ENCODE measurements at regions not wholly inside any gene's neighbourhood (a gene's known extent, or its start where the extent isn't known, plus 50 kb on each side); places are given as distances from the start of the nearest gene placed in this dataset.

DNA sequence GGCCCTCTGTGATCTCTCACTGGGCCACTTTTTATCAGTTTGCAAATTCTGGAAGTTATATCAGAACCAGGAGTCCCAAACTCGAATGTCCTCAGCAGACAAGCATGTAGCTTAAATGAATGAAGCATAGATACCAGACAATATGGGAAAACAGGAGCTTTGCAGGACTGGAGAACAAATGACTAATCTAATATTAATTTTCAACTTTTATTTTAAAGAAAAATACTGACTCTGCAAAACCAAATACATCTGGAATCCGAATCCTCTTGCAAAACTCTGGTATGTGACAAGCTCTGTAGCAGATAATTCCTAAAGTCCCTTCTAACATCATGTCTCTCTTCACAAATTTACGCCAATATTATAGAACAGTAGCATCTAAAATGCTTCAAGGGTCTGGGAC lies 427.4 kb downstream of the TTLL7 start:
- no peak for DNase-seq

DNA sequence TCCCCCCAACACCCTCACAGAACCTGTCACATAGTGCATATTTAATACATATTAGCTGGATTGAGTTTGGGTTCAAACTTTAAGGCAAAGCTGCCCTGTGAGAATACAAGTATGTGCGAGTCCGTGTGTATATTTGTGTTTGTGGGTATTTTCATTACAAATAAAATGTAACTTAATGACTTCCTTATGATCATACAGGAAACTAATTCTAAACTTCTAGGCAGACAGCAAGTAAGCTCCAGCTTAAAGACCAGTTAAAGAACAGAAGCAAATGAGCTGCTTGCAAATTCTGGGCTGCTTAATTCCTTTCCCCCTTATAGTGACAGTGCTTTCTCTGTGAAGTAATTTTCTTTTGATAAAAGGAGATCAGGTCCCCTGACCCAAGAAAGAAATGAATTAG lies 437.6 kb downstream of the TTLL7 start:
- no peak for DNase-seq

DNA sequence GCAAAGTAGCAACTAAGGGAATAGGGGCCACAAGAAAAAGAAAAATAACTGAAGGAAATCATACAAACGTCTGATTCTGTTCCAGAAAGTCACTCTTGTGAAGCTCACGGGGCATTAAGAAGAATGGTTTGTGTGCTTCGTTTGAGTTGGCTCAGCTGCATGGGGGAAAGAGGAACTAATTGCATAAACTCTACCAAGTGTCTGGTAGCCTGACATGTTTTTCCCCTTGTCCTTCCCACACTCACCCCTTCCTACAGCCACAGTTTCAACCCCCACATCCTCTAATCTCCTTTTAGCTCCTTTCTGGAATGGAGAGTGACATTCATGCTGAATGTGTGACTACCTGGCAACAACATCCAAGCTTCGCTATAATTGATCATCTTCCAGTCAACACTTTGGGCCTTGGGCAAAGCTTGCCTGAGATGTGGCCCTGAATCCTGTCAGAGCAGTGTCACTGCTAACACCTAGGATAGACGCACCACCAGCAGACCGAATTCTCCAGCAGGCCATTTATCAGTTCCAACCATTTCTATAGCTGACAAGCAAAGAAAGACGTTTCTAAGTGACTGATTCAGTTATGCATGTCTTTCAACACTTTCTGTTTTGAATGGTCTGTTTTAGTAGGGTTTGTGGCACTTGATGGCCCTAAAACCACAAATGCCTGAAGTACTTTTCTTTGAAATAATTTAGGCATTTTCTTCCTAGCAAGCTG lies 439.6 kb downstream of the TTLL7 start:
- DNase-seq = no peak

DNA sequence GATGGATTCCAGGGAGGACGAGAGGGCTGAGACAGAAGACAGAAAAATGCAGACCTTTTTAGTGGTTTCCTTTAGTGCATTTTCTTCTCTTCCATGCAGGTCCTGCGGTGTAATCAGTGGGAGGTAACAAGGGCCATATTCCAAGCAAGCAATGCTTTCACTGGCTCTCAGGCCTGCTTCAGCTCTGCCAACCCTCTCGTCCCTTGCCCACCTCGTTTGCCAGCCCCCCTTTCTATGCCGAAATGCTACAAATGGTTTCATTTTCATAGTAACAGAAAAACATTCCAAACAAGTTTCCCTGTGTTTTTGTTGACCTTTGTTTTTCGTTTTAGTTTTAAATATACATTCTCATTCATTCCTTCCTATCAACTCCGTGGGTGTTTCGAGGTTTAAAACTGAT lies 443.1 kb downstream of the TTLL7 start:
- DNase-seq = no peak

DNA sequence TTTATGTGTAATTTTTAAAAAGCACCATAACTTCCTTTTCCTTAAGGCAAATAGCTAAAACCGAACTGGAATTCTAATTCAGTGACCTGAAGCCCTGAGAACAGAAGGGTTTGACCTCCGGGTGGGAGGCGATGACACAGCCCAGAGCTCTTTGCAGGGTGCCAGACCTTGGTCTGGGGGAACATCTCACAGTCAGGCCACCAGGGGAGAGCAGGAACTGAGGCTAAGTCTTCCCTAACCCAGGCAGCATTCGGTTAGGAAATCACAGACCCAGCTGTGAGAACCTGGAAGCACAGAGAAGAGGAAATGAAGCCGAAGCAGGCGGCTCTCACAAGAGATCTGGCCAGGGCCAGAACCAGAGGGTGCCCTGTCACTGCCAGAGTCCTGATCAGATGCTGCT lies 444.8 kb downstream of the TTLL7 start:
- DNase-seq = no peak

DNA sequence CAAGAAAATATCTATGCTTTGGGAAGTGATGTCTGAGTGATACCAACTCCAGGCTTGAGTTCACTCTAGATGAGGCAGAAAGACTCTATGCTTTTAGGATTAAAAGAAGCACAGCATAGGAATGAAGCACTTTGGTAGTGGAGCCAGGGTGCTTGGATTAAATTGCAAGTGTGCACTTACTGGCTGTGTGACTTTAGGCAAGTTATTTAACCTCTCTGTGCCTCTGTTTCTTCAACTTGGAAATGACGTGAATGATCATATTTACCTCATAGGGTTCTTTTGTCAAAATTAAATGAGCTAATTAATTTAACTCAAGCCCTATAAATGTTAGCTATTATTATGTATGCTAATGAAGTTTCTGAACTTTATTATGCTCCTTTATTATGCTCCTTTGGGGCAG lies 446.1 kb downstream of the TTLL7 start:
- no peak for DNase-seq

DNA sequence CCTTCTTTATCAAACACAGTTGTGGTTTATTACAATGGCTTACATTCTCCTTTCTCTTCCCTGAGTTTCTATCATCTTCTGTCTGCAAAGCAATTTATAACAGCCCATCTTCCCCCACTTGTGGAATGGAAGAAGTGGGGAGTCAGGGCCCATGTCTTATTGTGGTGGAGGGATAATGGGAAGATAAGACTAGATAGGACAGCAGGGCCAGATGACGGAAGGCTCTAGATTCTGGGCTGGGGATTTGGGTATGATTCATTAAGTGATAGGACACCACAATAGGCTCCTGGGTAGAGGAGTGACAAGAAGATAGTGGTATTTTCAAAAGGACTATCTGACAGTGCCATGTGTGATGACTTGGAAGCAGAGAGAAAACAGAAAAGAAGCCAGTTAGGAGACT lies 450.6 kb downstream of the TTLL7 start:
- DNase-seq = no peak

DNA sequence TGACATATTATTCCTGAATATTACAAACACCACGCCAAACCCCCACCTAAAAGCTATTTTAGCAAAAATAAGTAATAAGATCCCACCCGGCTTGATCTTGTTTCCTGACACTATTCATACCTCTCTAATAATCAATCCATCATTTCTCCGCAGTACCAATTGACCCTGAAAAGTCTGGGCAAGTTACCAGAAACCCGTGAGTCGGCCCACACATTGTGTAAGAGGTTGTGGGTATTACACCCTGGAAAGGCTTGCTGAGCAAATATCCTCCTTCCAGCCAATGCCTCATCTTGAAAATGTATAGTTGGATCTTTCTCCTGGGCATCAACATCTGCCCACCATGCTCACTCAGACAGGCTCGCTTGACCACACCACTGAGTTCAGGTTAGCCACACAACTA lies 451.0 kb downstream of the TTLL7 start:
- DNase-seq = no peak

DNA sequence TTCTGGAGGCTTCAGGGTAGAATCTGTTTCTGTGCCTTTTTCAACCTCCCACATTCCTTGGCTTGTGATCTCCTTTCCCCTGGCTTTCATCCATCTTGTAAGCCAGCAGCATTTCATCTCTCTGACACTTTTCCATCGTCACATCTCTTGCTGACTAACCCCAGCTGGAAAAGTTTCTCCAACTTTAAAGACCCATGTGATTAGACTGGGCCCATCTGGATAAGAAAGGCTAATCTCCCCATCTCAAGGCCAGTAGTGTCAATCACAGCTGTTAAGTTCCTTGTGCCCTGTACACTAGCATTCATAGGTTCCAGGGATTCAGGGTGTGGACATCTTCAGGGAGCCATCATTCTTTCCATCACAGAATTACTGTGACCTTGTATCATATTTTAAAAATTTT lies 452.1 kb downstream of the TTLL7 start:
- no peak for DNase-seq

DNA sequence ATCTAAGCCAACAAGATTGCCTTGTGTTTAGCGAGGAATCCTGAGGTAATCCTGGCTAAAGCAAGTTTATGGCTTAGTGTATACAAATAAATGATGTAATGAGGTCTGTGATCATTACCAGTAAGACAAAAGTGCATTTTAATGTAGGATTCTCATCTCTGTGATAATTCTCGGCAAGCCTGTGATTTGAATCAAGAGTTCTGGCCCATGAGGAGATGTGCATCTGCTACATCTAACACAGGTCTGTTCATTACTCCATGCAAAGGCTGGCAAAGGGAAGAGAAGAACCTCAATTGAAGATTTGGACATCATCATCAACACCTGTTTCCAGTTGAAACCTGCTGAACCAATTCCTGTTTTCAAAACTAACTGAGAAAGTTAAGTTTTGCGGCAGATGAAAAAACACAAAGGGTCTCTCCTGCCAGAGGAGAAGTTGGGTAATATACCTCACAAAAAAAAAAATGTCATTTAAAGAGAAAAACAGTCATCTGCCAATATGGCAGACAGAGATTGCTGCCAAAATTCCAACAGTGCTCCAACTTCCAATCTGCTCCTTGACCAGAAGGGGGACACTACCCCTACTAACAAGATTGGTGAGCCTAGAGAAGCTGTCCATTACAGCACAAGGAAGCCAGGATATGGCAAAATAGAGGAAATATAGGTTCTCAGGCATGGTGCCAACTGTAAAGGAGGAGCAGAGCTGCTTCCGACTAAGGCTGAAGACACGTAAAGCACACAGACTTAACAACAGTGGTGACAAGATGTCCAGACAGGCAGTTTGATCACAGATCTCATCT lies 453.7 kb downstream of the TTLL7 start:
- DNase-seq = no peak

DNA sequence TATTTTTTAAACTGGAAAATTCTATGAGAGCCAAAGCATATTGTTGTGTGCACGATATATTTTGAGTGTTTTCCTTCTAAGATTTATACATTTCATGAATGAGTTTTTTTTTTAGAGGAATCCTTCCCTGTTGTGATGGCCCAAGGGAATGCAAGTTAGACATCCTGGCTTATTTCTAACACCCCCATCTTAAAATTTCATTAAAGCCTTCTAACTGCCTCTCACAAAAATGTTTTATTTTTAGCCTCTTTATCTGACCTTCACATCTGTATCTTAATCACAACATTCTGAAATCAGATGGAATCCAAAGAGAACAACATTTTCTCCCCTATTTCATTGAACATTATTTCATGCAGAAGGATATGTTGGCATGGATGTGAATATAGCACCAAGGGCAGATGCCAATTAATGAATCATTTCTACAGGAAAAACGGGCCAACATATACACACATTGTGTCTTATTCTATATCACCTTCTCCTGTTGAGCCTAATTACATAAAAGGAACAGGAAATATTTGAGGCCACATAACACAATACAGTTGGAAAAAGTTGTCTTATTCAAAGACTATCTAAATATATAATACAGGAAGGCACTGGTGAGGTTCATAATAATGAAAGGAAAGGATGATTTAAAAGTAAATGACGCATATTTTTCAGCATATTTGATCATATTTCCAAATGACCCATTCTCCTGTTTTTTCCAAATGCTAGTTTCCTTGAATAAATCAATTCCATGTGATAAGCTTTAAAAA lies 455.5 kb downstream of the TTLL7 start:
- DNase-seq = no peak

DNA sequence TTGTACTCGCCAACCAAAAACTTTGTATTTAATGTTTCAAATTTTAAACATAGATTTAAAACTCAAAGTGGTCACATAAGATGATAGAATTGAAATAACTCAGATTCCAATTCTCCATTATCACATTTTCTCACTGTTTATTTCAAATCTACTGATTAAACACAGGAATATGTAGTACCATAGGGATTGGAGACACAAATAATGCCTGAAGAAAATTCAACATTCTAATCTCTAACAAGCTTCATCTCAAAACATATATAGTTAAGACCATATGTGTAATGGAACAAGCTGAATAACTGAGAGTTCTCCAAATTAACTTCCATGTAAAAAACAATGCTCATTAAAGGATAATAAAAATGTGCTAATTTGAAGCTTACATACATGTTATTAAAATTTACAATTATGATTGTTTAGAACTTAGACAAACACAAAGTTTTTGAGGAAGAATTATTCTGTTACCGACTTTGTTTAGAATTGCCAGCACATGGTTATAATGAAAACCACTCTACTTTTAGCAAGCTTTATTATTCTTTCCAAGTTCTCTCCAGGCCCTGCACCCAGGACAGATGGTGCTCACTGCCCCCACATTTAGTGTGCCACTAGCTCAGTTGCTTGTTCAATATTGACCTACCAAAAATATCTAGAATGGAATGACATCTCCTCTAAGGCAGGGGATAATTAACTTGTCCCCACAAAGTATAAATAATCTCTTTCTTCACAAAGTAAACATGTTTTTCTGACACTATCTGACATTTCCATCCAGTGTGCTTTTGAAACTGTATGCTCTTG lies 467.2 kb downstream of the TTLL7 start:
- peak; percentile 36 for DNase-seq

DNA sequence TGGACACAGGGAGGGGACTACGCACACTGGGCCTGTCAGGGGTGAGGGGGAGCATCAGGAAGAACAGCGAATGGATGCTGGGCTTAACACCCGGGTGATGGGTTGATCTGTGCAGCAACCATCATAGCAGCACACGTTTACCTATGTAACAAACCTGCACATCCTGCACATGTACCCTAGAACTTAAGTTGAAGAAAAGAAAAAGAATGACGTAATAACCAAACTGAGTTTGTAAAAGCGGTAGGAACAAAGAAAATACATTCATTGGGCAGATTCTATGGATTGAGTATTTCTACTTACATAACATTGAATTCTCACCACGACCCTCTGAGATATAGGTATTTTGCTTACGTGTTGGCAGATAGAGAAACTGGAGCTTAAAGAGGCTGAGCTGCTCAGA lies 468.4 kb downstream of the TTLL7 start:
- no peak for DNase-seq

DNA sequence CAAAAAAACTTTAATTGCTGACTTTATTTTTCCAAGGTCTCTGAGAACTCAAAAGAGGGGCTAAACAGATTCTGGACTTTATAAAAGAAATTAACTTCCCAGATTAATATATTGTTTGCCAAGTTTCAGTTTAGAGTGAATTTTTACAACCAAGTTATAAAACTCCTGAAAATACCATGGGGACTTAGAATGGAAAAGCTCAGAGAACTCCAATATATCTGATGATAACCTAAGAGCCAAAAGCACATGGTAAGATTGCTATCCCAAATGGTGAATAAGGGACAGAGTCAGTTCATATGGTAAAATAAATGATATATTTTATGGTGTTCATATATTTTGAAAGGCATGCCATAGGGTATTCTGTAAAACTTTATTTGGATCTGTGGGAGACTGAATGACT lies 470.9 kb downstream of the TTLL7 start:
- DNase-seq = no peak

DNA sequence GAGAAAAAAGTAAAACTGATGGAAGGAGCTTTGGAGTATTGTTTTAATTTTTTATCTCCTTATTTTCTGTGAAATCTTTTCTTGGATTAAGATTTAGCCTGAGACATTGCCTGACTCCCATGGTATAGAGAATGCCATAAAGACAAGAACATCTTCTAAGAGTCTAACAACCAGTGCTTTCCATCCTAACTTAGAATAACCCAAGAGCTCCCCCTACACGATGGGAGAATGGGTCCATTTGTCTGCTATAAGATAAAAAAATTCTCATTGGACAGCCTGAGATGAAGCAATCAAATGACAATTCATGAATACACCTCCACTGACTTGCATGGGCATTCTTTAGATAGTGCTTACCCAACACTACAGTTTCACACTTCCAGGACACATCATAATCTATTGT lies 478.1 kb downstream of the TTLL7 start:
- no peak for DNase-seq

DNA sequence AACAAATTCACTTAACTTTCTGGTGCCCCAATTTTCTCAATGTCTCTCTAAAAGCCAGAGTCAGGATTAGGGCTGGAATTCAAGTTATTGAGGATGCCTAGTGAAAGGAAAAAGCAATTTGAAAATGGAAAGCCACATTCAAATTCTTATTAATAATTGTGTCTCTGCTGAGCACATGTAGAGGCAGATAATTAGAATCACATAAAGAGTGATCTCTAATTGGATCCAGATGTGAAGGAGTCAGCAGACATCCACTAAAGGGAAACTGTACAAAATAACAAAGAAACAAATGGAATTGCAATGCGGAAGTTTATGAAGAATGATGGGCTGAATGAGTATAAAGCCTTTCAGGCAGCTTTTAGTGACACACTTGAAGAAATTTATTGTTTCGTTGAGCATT lies 482.6 kb downstream of the TTLL7 start:
- DNase-seq = no peak

DNA sequence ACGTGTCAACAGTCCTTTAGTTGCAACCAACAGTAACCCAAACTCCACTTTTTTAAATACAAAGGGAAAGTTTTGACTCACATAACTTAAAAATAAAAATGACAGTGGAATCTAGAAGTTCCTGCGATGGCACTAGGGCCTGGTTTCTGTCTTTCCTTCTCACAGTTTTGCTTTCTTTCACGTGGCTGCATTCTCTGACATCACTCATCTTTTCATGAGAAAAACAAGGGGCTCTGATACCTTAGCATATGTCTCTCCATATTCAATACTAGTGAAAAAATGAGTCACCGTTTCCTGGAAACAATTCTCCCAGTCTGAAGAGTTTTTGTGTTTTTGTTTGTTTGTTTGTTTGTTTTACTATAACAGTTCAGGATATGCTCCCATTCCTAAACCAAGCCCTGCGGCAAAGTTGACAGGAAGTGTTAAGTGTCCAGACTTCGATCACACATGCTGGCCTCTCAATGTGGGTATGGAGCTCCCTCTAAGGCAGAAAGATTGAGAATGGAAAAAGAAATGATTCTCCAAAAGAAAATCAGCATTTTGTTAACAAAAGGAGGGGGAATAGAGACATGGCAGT lies 483.3 kb downstream of the TTLL7 start:
- DNase-seq = no peak

DNA sequence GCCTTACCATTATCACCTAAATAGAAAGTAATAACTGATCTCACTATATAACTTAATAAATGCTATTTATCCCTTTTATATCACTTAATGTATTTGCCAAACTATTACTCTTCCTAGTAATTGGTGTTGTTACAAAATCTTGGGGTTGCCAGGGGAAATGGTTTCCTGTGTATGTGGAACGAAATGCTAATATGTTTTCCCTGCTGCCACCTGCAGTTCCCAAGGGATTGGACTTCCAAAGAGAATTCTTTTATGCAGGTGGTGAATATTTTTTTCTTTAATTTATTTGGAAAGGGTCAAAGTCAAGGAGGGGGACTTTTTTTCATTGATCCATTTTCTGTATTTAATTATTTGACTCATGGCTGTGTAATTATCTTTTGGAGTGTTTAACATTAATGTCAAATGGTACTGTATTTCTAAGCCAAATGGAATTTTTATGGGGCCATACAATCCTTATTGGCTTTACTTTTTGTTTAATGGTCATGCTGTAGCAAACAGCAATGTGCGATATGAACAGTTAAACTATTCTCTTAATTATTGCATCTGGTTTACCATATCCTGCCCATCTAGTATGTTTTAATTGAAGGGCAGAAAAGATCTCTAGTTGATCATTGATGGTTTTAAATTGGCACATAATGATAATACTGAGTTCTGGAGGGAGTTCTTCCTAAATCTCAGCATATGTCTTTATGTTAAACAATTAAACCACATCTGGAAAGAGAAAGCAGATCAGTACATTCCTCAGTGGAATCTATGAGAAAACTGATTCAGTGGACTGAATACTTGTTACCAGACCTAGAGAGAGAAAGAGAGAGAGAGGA lies 486.3 kb downstream of the TTLL7 start:
- peak; percentile 11 for DNase-seq

DNA sequence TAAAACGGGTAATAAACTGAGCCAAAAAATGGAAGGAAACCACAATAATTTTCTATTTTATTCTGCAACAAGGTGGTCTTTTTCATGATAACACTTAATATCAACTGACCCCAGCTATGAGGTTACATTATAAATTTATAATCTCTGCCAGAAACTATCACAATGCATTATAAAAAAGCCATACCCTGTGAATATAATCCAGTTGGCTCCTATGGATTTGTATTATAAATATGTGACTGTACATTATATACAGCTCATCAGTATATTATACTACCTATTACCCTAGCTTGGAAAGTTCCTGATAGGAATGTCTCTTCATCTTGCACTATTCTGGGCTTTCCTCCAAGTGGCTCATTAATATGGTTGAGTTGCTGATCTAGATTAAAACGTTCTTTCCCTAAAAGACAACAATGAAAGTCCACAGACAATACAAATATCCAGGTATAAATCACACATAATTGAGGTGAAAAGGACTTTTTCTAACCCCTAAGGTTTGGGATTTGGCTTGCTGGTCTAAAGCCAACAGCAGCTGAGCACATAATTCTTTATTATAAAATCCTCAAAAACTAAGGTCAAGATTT lies 487.7 kb downstream of the TTLL7 start:
- DNase-seq = no peak

DNA sequence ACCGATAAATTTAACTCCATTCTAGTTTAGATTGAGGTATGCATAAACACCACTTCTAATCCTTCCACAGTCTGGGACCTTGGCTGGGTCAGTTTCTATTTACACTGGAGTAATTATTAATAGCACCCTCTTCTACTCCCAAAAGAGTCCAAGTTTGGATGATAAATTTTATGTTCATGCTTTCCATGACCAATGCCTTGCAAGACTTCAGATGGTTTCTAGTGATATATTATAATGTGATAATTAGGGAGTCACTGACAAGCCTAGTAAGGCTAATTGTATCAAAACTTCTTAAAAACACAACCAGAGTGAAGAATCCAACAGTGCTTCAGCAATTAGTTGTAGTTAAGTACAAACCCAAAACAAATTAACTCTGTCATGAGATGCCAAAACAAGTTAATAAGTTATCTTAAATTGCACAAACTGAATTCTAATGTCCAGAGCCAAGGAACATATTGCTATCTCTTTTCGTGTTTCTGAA lies 489.6 kb downstream of the TTLL7 start:
- no peak for DNase-seq

DNA sequence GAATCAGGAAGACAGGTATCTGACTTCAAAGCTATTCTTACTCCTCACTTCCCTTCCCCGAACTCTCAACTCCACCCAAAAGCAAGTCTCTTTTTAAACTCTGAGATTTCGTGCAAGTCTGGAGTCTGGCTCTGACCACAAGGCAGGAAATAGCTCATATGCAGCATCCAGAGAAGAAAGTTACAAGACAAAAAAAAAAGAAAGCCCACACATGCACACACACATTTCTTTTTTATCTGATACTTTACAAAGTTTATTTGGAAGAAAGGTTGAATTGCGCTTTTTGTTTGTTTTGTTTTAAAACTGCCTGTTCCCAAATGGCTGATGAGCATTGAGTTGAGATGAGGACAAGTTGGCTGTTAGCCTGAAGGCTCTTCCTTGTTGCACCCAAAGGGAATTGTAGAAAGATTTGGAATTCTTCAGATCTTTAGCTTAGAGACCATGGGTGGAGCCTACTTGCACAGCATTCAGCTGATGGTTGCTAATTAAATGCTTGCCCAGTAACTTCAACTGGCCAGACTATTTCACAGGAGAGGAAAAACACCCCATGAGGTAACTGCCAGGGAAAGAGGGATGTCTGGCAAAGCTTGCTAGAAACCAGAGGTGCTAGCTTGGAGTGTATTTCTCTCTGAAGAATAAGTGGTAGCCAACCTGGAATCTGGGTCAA lies 490.3 kb downstream of the TTLL7 start:
- no peak for DNase-seq

Measured in DMS 273 treated with DMSO at 0.1 percent for 48 hours (cell line).